Mucosa of rectum (tissue), 2 donors: ENCODE measurements at regions not wholly inside any gene's neighbourhood (a gene's known extent, or its start where the extent isn't known, plus 50 kb on each side); places are given as distances from the start of the nearest gene placed in this dataset.
"Not testable (repeated sequence)": the region's sequence is repeated elsewhere in the genome, so short reads cannot be mapped to it uniquely, and the experiment has no call there.

Source experiments
- H3K27ac ChIP-seq, 2 donors: one replicate each; pipeline ENCODE4 v1.7.0; 2013; ENCODE audit warnings: inconsistent platforms in 2 of 2, low read depth in 2 of 2, low read length in 2 of 2
- H3K27me3 ChIP-seq, 2 donors: one replicate each; pipeline ENCODE4 v1.7.0; 2013; ENCODE audit warnings: low read length in 2 of 2; ENCODE audit not compliant: control insufficient read depth in 2 of 2, insufficient read depth in 2 of 2
- H3K36me3 ChIP-seq, 2 donors: one replicate each; pipeline ENCODE4 v1.7.0; 2013; ENCODE audit warnings: low read length in 2 of 2; ENCODE audit not compliant: control insufficient read depth in 2 of 2, insufficient read depth in 2 of 2
- H3K4me1 ChIP-seq, 2 donors: one replicate each; pipeline ENCODE4 v1.7.0; 2013; ENCODE audit warnings: low read length in 2 of 2, mild to moderate bottlenecking in 1 of 2; ENCODE audit not compliant: control insufficient read depth in 2 of 2, insufficient read depth in 2 of 2
- H3K4me3 ChIP-seq, 2 donors: one replicate each; pipeline ENCODE4 v1.7.0; 2013; ENCODE audit warnings: low read length in 2 of 2
- H3K9ac ChIP-seq, 2 donors: one replicate each; pipeline ENCODE4 v1.7.0; 2013; ENCODE audit warnings: low read length in 2 of 2, low read depth in 1 of 2, mild to moderate bottlenecking in 1 of 2
- H3K9me3 ChIP-seq, 2 donors: one replicate each; pipeline ENCODE4 v1.7.0; 2013; ENCODE audit warnings: low read length in 2 of 2; ENCODE audit not compliant: control insufficient read depth in 2 of 2
- donor health status: healthy.
- donor health status: Normal muscosa, but diverticular disease.

DNA sequence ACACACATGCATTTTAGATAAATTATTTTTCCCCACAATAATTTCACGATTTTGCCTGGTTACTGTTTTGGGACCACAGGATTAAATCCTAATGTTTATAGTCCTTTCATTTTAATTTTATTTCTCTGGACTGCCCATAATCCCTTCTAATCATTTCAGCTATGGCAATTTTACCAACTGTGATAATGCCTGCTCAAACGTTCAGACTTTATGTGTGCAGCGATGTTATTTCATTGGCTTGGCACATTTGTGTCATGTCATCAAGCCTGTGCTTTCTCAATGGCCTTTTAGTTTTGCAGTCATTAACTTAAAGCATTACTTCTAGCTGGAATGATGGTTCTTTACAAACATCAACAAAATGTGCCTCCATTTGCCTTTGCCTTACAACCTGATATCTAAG, 140.6 kb upstream of the HSF2 start:
- no peak overlapping the region for H3K27ac ChIP-seq
- no peak overlapping the region for H3K9ac ChIP-seq
- no peaks in the 10 kb centered on the region for H3K36me3 ChIP-seq
- H3K9me3 ChIP-seq, result no peaks in the 10 kb centered on the region
- no peak overlapping the region for H3K4me3 ChIP-seq
- H3K27me3 ChIP-seq, result no peaks in the 10 kb centered on the region
- no peaks in the 10 kb centered on the region for H3K4me1 ChIP-seq

DNA sequence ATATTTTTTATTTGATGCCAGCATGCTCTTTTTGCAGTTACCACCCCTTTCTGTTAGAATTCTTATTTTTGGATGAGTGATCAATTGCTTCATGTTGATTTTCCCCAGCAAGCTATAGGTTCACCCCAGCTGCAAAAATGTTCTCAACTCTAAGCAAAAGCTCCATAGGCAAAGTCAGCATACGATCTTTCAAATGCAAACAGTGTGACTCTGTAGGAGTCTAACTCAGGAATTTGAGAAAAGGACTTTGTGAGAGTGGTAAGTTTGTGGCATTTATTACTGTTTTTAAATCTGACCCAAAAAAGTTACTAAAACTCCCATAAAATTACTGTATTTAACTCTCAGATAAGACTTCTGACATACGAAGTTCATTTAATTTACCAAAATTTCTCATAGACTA, 134.9 kb upstream of the HSF2 start:
- no peaks in the 10 kb centered on the region for H3K27me3 ChIP-seq

DNA sequence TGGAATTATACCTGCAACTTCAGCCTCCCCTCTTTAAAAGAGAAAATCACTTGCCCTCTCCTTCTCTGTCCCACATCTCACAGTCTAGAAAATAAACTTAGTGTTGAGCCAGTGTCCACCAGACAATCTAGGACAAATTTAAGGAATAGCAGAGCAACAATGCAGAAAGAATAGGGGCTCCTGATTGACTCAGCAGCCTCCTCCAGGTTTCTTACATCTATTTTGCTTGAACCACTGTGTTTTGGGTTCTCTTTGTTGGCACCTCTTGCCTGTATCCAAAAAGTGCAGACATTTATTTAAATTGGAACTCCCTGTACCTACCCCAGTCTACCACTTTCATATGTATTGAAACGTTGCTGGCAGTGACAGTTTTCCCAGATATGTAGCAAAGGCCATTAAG, 133.7 kb upstream of the HSF2 start:
- H3K9ac ChIP-seq, result no peak overlapping the region
- H3K4me1 ChIP-seq, result no peaks in the 10 kb centered on the region
- no peak overlapping the region for H3K27ac ChIP-seq
- H3K4me3 ChIP-seq, result no peak overlapping the region
- no peaks in the 10 kb centered on the region for H3K36me3 ChIP-seq
- H3K9me3 ChIP-seq, result no peaks in the 10 kb centered on the region
- H3K27me3 ChIP-seq, result no peaks in the 10 kb centered on the region

More for the DNA sequence above, 134.9 kb upstream of the HSF2 start:
- Histone ChIP-seq H3K4me1 (no peaks in the 10 kb centered on the region), H3K9ac (no peak overlapping the region), H3K9me3 (no peaks in the 10 kb centered on the region), H3K36me3 (no peaks in the 10 kb centered on the region), H3K4me3 (no peak overlapping the region), H3K27ac (no peak overlapping the region)

DNA sequence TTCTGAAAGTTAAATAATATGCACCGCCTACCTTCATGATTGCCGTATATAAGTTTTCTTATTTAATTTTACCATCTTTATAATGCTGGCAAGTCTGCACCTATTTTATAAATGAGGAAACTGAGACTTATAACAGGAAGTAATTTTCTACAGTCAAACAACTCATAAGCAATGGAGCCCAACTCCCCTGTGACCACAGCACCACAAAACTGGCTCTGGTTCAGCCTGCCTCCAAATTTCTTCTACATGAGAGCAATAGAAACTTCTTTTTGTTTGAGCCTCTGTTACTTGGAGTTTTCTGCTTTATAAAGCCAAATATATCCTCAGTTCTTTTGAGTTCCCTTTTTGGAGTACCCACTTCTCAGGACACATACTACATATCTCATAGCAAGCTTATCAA, 131.1 kb upstream of the HSF2 start:
- Histone ChIP-seq H3K27me3 (no peaks in the 10 kb centered on the region), H3K27ac (no peak overlapping the region), H3K4me1 (no peaks in the 10 kb centered on the region), H3K4me3 (no peak overlapping the region), H3K36me3 (no peaks in the 10 kb centered on the region), H3K9me3 (no peaks in the 10 kb centered on the region), H3K9ac (no peak overlapping the region)

DNA sequence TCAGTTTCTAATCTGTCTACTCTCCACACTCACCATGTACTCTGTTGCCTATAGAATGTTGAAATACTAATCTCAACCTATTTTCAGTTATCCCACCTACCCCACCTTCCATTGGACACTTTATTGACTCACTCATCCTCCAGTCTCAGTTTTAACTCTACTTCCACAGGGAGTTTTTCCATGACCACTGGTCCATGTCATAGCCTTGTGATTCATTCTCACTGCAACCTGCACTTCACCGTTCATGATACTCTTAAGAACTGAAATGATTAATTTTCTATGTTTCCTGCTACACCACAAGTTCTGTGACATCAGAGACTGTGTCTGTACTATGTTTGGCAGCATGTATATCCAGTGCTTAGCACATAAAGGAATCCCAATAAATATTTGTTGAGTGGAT, 122.8 kb upstream of the HSF2 start:
- Histone ChIP-seq H3K9me3 (no peaks in the 10 kb centered on the region), H3K9ac (no peak overlapping the region), H3K4me3 (no peak overlapping the region), H3K27ac (no peak overlapping the region), H3K4me1 (no peaks in the 10 kb centered on the region), H3K27me3 (no peaks in the 10 kb centered on the region), H3K36me3 (no peaks in the 10 kb centered on the region)

DNA sequence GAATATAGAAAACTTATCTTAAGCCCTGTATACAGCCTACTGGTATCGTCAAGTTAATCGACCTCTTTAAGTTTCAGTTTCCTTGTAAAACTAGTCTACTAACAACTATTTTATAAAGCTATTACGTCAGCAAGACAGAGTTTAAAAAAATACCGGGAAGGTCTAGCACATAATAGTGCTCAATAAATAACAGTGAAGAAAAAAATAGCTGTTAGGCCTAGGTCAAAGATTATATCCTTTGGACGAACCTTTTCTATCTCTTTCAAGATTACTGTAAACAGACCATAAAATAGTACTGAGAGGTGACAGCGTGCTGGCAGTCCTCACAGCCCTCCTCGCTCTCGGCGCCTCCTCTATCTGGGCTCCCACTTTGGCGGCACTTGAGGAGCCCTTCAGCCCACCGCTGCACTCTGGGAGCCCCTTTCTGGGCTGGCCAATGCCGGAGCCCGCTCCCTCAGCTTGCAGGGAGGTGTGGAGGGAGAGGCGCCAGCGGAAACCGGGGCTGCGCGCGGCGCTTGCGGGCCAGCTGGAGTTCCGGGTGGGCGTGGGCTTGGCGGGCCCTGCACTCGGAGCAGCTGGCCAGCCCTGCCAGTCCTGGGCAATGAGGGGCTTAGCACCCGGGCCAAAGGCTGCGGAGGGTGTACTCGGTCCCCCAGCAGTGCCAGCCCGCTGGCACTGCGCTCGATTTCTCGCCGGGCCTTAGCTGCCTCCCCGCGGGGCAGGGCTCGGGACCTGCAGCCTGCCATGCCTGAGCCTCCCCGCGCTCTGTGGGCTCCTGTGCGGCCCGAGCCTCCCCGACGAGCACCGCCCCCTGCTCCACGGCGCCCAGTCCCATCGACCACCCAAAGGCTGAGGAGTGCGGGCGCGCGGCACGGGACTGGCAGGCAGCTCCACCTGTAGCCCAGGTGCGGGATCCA, 119.1 kb upstream of the HSF2 start:
- not testable (repeated sequence) for H3K36me3 ChIP-seq, H3K9ac ChIP-seq, H3K27ac ChIP-seq, H3K4me3 ChIP-seq, H3K4me1 ChIP-seq, H3K9me3 ChIP-seq, H3K27me3 ChIP-seq

DNA sequence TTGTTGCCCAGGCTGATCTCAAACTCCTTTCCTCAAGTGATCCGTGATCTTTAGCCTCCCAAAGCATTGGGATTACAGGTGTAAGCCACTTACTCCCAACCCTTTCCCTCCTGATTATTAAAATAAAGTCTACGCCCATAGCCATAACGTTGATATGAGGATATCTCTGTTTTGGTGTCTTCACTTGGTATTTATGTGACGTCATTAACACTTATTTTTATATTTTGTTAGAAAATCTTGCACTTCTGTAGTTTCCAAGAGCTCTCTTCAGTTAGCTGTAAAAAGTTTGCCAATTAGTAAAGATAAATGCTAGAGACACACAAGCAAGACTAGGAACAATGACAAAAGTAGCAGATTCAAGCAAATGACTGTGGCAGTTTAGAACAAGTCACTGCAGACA, 115.6 kb upstream of the HSF2 start:
- Histone ChIP-seq H3K9me3 (no peaks in the 10 kb centered on the region), H3K36me3 (no peaks in the 10 kb centered on the region), H3K9ac (no peak overlapping the region), H3K4me1 (no peaks in the 10 kb centered on the region), H3K27ac (no peak overlapping the region), H3K4me3 (no peak overlapping the region), H3K27me3 (no peaks in the 10 kb centered on the region)

DNA sequence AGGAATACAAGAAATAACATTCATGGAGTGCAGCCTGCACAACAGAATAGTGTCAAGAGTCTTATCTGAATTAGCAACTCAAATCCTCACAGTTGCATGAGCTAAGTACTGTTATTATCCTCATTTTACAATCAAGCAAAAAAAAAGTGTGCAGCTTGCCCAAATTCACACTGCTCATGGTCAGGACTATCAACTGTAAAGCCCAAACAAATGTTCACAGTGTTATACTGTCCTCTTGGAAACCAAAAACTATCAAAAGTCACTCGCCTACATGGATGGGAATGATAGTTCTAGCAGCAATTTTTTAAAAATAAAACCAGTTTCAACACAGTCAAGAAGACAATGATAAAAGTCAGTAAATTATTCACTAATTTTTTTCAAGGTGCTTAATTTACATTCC, 114.6 kb upstream of the HSF2 start:
- H3K27me3 ChIP-seq, result no peaks in the 10 kb centered on the region
- no peaks in the 10 kb centered on the region for H3K4me1 ChIP-seq
- H3K4me3 ChIP-seq, result no peak overlapping the region
- no peaks in the 10 kb centered on the region for H3K9me3 ChIP-seq
- H3K36me3 ChIP-seq, result no peaks in the 10 kb centered on the region
- H3K27ac ChIP-seq, result no peak overlapping the region
- no peak overlapping the region for H3K9ac ChIP-seq

DNA sequence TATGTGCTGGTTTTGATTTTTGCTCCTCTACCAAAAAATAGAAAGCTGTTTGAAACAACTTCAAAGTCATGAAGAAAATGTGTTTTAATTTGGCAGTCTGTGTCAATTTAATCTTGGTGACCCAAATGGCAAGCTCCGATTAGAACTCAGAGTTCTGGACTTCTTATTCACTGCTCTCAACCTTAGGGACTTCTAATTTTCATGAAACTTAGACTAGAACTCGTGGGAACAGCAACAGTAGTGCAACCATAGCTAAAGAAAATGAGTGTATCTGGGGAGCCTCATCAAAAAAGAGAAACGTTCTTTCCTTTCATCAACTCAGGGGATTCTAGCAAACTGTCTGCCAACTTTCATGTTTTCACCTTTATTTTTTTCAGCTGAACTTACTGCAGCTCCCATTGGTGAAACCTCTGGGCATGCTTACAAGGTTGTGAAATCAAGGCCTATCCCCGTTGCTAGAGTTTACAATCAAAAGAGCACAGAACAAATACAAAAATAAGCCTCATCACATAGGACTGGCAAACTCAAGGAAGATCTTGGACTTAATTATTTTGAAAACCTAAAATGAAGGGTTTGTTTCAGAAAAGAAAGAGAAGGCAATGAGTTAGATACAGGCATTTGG, 114.0 kb upstream of the HSF2 start:
- Histone ChIP-seq H3K4me1 (no peaks in the 10 kb centered on the region), H3K9ac (no peak overlapping the region), H3K36me3 (no peaks in the 10 kb centered on the region), H3K27ac (no peak overlapping the region), H3K4me3 (no peak overlapping the region), H3K9me3 (no peaks in the 10 kb centered on the region), H3K27me3 (no peaks in the 10 kb centered on the region)

DNA sequence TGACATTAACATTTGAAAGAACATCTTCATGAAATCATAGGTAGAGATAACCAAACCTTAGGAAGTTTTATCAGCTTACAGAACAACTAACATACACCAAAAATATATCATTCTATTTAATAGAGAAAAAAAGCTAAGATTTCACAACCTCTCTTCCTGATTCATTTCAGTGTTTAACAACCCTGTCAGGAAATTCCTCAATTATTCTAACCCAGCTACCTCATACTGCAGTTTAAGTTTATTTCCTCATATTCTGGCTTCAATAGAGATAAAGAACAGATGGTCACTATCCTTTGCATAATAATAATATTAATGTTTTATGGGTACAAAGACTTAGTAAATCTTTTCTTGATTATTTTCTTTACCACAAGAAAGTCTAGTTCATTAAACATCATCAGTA, 112.9 kb upstream of the HSF2 start:
- no peaks in the 10 kb centered on the region for H3K36me3 ChIP-seq
- H3K27ac ChIP-seq, result no peak overlapping the region
- no peaks in the 10 kb centered on the region for H3K27me3 ChIP-seq
- H3K9me3 ChIP-seq, result no peaks in the 10 kb centered on the region
- no peaks in the 10 kb centered on the region for H3K4me1 ChIP-seq
- H3K4me3 ChIP-seq, result no peak overlapping the region
- no peak overlapping the region for H3K9ac ChIP-seq
